RWPE2 (cell line): ENCODE measurements at regions not wholly inside any gene's neighbourhood (a gene's known extent, or its start where the extent isn't known, plus 50 kb on each side); places are given as distances from the start of the nearest gene placed in this dataset.

ENCODE experiments used
- ATAC-seq: fragments of 200-7000 bp; cut with Tn5 transposase; 3 replicates; pipeline ENCODE4 v1.9.1; 2021; ENCODE audit warnings: low read depth
- DNase-seq: peaks from one replicate; pipeline ENCODE4 v3.0.0-alpha.2; 2020; ENCODE audit warnings: low spot score
- H3K27ac ChIP-seq: fragments of 450-650 bp; 2 replicates; pipeline ENCODE4 v1.5.1; 2017; ENCODE audit warnings: mild to moderate bottlenecking; ENCODE audit not compliant: poor library complexity, severe bottlenecking
- H3K27me3 ChIP-seq: fragments of 250-450 bp; sonication (Bioruptor Pico); 2 replicates; pipeline ENCODE4 v1.5.1; 2021; ENCODE audit warnings: mild to moderate bottlenecking, moderate library complexity; ENCODE audit not compliant: insufficient read depth, poor library complexity, severe bottlenecking
- H3K36me3 ChIP-seq: fragments of 250-450 bp; sonication (Bioruptor Pico); 2 replicates; pipeline ENCODE4 v1.5.1; 2020; ENCODE audit warnings: low read depth, mild to moderate bottlenecking, moderate library complexity
- H3K4me1 ChIP-seq: fragments of 250-450 bp; sonication (Bioruptor Pico); 2 replicates; pipeline ENCODE4 v1.5.1; 2021; ENCODE audit warnings: mild to moderate bottlenecking, moderate library complexity; ENCODE audit not compliant: insufficient read depth, poor library complexity, severe bottlenecking
- H3K4me3 ChIP-seq: fragments of 250-450 bp; sonication (Bioruptor Pico); 2 replicates; pipeline ENCODE4 v1.5.1; 2021; ENCODE audit warnings: mild to moderate bottlenecking, moderate library complexity; ENCODE audit not compliant: severe bottlenecking
- H3K9me3 ChIP-seq: fragments of 250-450 bp; sonication (Bioruptor Pico); 2 replicates; pipeline ENCODE4 v1.5.1; 2021; ENCODE audit warnings: mild to moderate bottlenecking, moderate library complexity; ENCODE audit not compliant: severe bottlenecking
- CTCF ChIP-seq: fragments of 450-650 bp; IDR thresholded peaks from one replicate; pipeline ENCODE4 v1.5.1; 2017; ENCODE audit warnings: mild to moderate bottlenecking, moderate library complexity; ENCODE audit not compliant: poor library complexity, severe bottlenecking

GRCh38 chr11:106224172-106224571 lies 146.7 kb downstream of the AASDHPPT start:
- DNase-seq (no peak), ATAC-seq (no peak)
- H3K27me3 ChIP-seq = no peaks in the 10 kb centered on the region
- H3K4me3 ChIP-seq = no peak overlapping the region
- no peak for TF ChIP-seq CTCF
- H3K36me3 ChIP-seq = no peaks in the 10 kb centered on the region
- no peaks in the 10 kb centered on the region for H3K9me3 ChIP-seq
- H3K4me1 ChIP-seq = no peaks in the 10 kb centered on the region
- no peak overlapping the region for H3K27ac ChIP-seq

GRCh38 chr11:106228996-106229395 lies 151.5 kb downstream of the AASDHPPT start:
- H3K4me1 ChIP-seq = no peaks in the 10 kb centered on the region
- H3K27me3 ChIP-seq = no peaks in the 10 kb centered on the region
- DNase-seq (no peak), ATAC-seq (no peak; the same call in 2 of the 3 replicates)
- H3K9me3 ChIP-seq = no peaks in the 10 kb centered on the region
- no peak overlapping the region for H3K4me3 ChIP-seq
- H3K27ac ChIP-seq = no peak overlapping the region
- H3K36me3 ChIP-seq = no peaks in the 10 kb centered on the region
- TF ChIP-seq CTCF = no peak

- peak; percentile 16 for TF ChIP-seq CTCF
- ATAC-seq = peak; percentile 36; the same call in 1 of the 3 replicates
- Histone ChIP-seq H3K9me3 (no peaks in the 10 kb centered on the region), H3K27ac (no peak overlapping the region), H3K36me3 (no peaks in the 10 kb centered on the region), H3K27me3 (no peaks in the 10 kb centered on the region), H3K4me1 (no peaks in the 10 kb centered on the region), H3K4me3 (no peak overlapping the region)
- no peak for DNase-seq
These were observed 154.1 kb downstream of the AASDHPPT start for GRCh38 chr11:106231591-106231990.

GRCh38 chr11:106233191-106233590 lies 155.7 kb downstream of the AASDHPPT start:
- Histone ChIP-seq H3K27me3 (no peaks in the 10 kb centered on the region), H3K36me3 (no peaks in the 10 kb centered on the region), H3K27ac (no peak overlapping the region), H3K9me3 (no peaks in the 10 kb centered on the region), H3K4me3 (no peak overlapping the region), H3K4me1 (no peaks in the 10 kb centered on the region)
- no peak for DNase-seq
- no peak for TF ChIP-seq CTCF
- no peak for ATAC-seq

GRCh38 chr11:106234794-106235193 lies 157.3 kb downstream of the AASDHPPT start:
- Histone ChIP-seq H3K27ac (no peak overlapping the region), H3K27me3 (no peaks in the 10 kb centered on the region), H3K4me1 (peaks cover 4% of the 10 kb centered on the region), H3K36me3 (no peaks in the 10 kb centered on the region), H3K9me3 (no peaks in the 10 kb centered on the region), H3K4me3 (no peak overlapping the region)
- no peak for DNase-seq
- ATAC-seq = no peak
- TF ChIP-seq CTCF = no peak
